ENCODE measurements at regions not wholly inside any gene's neighbourhood (a gene's known extent, or its start where the extent isn't known, plus 50 kb on each side); places are given as distances from the start of the nearest gene placed in this dataset.

DNA sequence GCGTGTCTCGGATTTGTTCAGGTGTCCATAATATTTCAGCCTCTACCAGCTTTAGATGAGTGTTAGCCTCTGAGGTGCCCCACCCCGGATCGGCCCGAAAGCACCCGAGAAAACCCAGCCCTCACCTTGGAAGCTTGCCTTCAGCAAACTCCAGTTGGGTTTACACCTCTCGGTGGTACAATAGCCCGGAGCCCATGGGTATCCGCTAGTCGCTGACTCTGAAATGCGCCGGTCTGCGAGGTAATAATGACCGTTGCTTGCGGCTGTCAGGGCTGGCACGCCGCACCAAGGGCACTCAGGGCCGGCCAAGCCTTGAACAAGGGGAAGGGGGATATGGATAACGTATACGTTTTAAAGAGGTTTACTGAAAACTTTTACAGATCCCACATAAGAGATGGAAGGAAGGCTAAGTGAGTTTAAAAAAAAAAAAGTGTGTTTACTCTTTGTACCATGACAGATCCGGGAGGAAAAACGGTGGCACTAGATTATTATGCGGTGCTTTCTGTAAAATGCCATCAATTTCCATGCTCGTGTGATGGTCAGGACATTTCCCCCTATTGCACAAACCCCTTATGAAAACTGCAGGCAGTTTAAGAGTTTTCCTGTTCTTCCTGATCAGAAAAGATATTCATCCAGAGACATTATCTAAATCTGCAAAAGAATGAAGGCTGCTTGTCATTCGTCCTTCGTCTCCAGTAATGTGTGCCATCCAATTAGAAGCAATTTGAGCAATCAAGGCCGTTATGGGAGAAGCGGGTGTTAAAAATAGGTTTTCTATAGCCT lies 124.2 kb downstream of the TMEM161B start:
- DNase-seq, result no peak

DNA sequence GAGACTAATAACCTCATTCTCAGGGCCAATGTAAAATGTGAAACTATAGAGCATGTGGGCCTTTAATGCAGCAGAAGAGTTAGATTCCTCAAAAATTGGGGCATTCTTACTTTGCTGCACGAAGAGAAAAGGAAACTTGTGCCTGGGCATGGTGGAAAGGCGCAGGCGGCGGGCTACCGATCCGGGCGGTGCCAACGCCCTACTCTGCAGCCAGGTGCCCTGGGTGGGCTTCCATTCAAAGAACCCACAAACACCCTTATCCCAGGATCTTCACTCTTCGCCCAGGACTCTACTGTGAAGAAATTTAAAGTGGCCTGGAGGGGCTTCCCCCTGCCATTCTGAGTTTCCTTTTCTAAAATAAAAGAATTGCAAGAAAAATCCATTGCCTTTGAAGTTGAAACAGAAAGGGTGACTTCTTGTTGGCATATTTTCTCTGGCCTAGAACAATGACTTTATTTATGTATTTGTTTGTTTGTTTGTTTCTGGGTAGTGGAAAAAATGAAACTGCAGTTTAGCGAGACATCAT lies 124.9 kb downstream of the TMEM161B start:
- DNase-seq, result no peak

DNA sequence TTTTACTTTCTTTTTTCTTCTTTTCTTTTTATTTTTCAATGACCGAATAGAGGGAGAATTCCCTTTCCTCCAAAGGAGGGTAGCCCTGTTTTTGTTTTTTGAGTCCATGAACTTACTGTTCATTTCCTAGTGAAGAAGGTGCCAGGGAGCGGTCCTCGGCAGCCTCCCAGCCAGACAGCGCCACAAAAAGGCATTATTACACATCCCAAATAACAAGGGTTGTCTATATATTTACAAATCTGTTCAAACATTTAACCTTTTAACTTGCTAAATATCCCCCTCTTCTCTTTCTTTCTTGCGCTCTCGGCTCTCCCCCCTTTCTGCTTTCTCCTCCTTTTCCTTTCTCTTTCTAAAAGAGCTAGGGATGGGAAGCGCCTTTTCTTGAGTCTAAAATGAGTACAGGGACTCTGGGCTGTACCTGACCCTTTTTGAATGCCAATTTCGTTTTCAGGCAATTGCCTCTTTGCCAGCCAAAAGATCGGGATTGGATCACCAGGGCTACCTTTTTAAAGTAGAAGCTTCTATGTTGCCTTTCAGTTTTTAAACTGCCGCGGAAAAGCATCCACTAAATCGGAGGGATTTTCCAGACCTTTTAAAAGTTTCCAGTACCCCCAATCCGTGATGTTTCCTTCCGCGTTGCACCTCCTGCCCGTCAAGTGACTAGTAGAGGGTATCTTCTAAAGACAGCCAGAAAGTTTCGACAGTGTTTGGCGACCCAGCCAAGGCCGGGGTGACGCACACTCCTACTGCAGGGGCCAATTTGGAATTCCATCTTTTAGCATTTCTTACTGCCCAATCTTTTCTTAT lies 125.6 kb downstream of the TMEM161B start:
- no peak for DNase-seq

DNA sequence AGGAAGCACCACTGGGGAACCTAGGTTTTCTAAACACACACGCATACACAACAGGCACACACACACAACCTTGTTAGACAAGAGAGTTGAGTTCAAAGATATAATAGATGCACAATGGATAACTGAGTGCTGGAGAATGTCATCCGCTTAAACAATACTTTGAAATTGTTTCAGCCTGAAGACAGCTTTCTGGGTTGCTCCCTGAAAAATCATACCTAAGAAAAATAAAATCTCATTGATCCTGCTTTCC lies 126.1 kb downstream of the TMEM161B start:
- no peak for DNase-seq

DNA sequence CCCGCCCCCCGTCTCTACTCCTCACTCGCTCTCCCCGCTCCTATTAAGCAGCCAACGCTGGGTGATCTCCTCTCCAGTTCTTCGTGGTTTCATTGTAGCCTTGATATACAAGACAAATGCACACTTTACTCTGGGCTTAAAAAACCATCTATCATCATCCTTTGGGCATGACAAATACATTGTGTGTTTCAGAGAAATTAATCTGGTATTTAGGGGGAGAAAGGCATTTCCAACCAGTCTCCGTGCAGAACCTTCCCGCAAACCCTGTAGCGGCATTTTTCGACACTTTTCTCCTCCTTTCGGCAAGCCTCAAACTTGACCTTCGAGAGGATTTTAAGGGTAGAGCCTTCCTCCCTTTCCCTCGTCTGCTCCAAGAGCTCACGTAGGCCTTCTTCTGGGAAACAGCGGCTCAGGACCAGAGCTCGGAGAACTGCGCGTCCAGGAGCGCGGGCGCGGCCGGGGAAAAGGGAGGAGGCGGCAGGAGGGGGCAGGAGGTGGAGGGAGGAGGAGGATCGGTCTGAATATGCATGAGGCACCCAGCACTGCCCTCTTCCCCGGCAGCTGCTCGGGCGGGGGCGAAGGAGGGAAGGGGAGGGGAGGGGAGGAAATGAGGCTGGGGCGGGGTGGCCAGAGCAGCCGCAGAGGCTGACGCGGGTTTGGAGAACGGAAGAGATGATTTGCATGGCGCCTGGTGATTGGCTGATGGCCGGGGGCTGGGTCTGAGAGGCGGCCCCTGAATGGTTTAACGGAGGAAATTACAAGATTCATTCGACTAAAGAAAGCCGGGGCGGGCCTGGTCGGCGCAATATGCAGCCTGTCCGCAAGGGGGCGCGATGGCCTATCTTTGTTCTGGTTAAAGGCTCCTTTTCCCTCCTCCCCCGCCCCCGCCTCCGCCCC lies 127.5 kb downstream of the TMEM161B start:
- peak; percentile 95 for DNase-seq

DNA sequence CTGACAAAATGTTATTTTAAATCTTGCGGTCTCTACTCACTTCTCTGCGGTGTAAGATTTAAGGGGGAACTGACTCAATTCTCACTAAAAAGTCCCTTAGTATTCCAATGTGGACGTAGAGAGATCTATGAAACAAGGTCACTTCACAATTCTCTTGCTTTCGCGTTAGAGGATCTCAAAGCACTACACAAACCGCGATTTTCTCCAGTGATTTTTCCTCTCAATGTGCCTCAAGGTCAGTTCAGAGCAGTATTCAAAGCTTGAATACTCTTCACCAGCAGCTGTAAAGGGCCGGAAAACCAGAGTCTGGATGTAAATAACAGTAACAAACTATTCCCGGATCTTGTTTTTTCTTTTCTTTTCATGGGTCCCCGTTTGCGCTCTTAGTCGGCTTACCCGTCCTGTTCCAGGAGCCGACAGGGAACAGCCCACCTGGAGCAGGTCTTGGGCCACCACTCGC lies 128.2 kb downstream of the TMEM161B start:
- no peak for DNase-seq

DNA sequence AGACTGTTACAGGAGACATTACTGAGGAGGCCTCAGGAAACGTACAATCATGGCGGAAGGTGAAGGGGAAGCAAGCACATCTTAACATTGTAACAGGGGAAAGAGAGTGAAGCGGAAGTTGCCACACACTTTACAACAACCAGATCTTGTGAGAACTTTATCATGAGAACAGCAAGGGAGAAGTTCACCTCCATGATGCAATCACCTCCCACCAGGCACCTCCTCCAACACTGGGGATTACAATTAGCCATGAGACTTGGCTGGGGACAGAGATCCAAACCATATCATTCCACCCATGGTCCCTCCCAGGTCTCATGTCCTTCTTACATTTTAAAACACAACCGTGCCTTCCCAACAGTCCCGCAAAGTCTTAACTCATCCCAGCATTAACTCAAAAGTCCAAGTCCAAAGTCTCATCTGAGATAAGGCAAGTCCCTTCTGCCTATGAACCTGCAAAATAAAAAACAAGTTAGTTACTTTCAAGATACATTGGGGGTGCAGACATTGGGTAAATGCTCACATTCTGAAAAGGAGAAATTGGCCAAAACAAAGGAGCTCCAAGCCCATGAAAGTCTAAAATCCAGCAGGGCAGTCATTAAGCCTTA lies 138.3 kb downstream of the TMEM161B start:
- DNase-seq, result no peak

DNA sequence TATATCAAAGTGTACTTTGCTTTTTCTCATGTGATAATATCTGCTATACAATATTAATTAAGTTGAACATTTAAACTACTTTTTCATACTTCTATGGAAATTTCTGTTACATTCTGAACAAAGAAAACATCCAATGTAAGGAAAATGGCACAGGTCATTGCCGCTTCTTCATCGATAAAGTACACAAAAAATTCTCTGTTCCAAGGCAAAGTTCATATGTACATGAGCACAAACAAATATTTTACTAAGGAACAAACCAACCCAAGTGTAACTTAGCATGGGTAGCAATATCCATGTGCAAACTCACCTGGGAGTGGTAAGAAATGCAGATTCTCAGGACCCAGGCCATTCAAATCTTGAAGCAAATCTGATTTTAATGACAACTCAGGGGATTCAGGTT lies 139.8 kb downstream of the TMEM161B start:
- no peak for DNase-seq

DNA sequence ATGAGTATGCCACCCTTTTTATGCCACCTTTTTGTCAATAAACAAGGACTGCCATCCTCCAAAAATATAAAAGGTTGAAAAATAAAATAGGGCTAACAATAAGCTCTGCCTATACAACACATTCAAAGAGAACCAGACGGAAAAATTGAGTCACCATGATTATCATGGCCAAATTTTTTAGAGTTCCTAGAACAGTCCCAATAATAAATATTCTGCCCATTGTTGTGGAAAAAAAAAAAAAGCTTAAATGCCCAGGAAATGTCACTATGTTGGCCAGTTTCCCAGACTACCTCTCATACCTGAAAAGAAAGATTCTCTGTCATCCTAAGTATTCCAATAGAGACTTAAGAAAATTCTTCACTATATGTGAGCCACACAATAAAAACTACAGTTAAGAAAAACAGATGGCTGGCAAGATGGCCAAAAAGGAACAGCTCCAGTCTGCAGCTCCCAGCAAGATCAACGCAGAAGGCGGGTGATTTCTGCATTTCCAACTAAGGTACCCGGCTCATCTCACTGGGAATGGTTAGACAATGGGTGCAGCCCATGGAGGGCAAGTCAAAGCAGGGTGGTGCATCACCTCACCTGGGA lies 149.0 kb downstream of the TMEM161B start:
- DNase-seq, result no peak

DNA sequence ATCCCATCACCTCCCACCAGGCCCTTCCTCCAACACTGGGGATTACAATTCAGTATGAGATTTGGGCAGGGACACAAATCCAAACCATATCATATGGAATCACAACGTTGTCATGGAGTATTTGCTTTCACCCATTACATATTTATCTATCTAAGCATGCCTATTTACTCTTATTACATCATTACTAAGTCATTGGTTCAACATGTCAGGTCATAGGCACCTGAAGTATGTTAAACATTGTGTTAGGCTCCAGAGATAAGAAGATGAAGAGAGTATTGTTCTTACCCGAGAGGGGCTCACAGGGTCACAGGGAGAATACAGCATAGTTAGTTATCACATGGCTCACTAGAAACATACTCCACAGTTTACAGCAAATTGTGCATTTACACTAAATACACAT lies 150.5 kb downstream of the TMEM161B start:
- DNase-seq, result no peak

DNA sequence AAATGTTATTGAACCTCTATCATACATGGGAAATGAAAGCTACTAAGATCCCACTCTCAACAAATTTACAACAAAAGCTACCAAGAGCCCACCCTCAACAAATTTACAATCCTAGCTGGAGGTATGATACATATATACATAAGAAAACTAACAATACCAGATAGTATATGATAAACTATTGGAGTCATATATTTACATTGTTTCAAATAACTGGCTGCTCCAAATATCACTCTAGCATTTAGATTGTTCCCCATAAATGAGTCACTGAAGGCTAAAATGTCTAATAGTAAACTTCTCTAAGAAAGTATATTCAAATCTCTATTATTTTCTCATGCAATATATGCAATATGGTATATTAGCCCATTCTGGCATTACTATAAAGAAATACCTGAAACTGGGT lies 151.1 kb downstream of the TMEM161B start:
- no peak for DNase-seq

DNA sequence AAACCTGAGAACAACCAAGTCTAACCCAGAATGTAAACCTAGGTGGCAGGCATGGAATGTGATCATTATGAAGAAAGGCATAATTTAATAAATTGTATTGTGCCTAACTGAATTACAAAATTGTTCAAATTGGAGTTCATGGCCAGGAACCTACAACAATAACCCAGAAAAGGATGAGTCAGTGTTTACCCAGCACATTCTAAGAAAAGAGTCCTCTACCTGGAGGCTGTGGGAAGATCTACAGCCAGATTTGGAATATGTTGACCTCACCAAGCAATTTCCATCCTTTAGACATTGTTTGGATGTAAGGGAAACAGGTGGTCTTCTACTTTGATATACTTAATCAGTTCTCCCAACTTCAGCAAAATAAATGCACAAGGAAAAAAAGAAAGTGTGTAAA lies 152.2 kb downstream of the TMEM161B start:
- no peak for DNase-seq

DNA sequence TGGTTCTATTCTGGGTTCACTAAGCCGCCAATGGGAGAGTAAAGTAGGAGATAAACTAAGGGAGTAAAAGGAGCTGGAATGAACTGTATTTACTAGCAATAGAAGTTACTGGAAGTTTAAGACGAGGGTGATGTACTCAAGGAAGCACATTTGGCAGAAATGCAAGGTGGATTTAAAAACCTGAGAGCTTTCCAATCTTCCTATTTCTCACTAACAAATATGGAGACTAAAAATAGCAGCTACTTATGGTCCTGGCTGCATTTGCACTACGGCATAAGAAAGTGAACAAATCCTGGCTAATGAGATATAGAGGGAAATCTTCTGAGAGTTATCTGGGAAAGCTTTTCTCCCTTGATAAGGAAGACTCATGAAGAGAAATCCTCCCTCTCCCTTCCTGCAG lies 153.4 kb downstream of the TMEM161B start:
- DNase-seq, result no peak

DNA sequence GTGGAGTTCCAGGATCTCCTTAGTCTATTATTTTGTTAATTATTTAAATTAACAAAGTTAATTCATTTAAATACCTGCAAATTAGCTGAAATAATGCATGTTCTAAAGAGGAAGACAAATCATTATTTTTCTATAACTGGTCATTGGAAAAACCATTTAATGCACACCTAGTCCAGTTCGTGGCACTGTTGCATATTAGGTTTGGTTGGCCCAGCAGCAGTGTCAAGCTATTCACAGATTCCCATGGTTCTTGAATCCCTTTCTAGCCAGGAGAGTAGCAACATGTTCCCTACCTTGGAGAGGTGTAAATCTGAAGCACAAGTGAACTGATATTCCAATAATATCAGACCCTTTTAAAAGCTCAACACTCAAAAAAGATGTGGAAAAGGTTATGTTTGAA lies 155.2 kb downstream of the TMEM161B start:
- DNase-seq, result no peak

DNA sequence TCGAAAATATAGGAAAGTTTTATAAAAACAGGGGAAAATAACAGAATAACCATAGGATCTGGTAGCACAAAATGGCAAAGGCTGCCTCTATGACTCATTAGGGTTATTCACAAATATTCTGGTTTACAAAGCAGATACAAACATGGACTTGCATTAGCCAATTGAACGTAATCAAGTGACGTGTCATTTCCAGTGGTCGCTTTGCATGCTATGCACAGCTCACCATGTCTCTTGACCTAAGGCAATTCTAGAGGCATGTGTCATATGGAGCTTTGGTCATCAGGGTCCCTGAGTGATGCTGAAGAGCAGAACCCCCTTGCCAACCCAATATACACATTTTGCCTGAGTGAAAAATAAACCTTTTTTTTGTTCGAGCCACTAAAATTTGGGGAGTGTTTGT lies 158.8 kb downstream of the TMEM161B start:
- no peak for DNase-seq

DNA sequence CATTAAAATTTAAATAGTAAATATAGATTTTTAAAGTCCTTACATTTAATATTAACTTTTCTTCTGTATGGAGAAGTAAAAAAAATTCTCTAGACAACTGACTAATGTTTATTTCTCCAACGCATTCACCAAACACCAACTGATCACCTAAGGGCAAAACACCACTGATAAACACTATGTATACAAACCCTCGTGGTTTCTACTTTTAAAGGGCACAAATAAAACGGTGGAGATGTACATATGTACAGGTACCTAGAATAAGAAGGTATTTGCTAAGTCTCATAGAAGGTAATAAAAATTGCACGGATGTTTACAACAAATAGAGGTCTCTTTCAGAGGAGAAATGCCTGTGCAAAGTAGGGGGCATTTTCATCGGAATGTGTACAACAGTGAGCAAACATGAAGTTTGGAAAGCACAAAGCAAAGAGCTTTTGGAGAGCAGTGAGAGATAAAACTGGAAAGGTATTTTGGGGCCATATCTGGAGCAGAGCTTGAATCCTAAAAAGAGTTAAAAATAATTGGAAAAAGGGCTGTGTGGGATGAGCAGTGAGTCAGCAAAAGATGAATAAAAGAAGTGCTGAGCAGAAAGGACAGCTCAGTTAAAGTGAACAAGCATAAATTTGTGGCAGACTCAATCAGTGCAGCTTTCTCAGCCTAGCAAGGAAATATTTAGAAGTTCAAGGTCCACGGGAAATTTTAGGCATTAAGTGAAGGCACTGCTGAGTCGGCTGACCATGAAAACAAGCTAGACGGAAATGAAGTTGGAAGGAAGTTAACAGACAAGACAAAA lies 160.0 kb downstream of the TMEM161B start:
- no peak for DNase-seq

DNA sequence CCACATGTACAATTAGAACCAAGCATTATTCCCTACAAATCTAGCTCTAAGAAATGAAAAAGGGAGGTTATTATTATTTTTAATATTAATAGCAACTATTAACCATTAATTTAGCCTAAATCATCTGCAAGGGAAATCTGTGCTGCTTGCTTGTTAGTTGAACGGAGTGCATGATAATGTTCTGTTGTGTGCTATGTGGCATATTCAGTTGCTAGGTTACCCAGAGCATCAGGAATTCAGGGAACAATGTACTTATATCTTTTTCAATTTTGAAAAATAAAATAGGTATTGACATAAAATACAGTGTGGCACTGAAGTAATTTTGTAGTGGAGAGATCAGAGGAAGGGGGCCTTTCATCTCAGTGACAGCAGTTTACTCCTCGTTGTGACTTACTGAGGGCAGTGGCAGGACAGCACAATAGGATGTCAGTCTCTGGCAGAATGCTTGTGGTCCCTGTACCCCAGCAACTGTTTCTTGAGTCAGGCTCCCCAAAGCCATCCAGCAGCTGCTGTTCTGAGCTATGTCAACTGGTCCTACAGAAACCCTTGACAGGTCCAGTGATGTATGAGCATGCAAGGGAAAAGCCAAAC lies 173.6 kb downstream of the TMEM161B start:
- no peak for DNase-seq

DNA sequence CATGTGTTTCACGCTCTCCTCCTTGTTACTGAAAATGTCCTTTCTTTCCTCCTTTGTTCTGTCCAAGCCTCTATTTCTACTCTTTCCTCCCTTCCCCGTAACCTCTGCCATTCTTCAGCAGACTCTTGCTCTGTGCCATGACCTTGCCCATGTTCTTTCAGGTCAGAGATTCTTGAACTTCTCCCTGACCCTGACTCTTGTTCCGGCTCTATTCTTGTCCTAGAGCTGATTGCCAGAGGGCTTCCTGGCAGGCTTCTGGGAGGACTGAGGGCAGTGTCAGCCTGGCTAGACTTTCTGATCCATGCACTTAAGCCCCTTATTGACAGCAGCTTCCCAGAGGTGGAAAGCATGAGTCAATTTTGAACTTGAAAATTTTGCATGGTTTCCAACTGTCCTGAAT lies 174.2 kb downstream of the TMEM161B start:
- DNase-seq, result no peak

DNA sequence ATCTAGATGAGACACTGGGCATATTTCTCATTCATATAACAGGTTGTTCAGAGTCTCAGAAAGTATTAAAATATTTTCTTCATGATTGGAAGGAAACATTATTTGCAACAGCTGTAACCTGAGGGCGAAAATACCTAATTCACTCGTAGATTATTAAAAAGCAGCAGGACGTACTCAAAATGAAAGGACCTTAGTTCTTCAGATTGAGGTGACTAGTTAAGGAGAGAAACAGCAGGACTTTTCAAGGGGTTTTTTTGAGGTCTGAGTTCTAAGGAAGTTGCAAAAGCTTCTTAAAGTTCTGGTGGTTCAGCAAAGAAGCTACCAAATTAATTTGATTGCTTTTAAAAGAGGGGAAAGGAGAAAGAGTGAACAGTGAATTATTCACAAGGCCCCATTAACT lies 174.9 kb downstream of the TMEM161B start:
- no peak for DNase-seq

DNA sequence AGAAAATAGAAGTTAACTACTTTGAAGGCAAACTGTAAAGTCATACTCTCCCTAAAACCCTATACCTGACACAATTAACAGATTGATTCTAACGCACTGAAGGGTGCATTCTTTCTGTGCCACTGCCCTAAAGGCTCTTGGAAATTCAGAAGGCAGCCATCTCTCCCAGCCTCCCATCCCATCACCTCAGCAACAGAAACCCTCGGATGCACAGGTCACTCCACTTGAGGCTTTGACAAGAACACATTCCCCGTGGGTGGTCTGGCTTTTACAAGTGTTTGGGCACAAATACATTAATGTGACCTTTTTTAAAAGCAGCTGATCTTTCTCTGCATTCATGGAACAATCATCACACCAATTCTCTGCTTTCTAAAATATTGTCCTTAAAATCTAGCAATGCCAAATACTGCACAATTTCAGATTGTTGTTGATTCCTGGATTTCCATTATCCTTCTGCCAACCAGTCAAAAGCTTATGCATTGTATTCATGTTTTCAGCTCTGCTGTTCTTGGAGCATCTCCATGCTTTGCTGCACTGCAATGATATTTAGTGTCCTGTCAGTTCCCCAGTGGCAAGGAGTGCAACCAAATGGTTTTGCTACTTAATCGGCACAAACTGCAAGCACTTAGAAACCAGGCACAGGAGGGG lies 175.6 kb downstream of the TMEM161B start:
- no peak for DNase-seq

DNA sequence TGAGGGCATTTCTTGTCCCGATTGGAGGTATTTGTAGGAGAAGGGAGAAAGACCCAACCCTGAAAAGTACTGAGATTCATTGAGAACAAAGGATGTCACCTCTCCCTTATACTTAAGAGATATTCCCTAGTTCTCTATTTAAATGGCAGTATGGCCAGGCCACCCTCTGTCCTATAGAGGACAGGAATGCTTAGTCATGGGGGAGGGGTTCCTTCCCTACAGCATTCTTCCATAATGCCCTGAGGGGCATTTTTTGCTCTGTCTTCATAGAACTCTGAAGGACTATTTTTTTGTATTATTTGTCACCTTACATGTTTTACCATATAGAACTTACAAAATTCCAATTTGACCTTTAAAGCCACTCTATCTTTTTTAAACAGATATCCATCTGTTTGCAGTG lies 176.3 kb downstream of the TMEM161B start:
- no peak for DNase-seq
